ENCODE measurements at regions not wholly inside any gene's neighbourhood (a gene's known extent, or its start where the extent isn't known, plus 50 kb on each side); places are given as distances from the start of the nearest gene placed in this dataset.

DNA sequence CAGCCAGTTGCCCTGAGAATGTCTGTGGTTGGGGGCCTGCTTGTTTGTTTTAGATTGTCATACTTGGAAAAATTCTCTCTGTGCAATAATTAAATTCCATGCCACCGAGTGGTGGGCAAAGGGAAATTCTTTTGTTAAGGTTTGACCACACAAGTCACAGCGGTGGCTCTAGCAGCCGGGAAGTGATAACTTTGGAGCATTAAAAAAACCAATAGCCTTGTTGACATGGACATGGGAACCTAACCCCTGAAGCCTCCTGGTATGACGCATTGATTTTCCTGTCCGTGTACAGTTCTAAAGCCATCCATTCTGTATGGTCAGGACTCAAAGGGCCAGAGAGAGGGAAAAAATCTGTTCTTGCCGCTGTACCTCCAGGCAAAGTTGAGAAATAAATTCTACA is 384.9 kb upstream of the ZNF507 start:
- Histone ChIP-seq H3K9me3 (no peaks in the 10 kb centered on the region), H3K36me3 (no peaks in the 10 kb centered on the region), H3K4me3 (no peak overlapping the region), H3K4me1 (peaks cover 0 to 30% (median 12%) of the 10 kb centered on the region in 3 donors), H3K27me3 (no peaks in the 10 kb centered on the region), H3K27ac (no peak overlapping the region)
- WGBS, 2 donors (ENCODE audit: low coverage in 1 of 2): 75 to 90% methylated on average over 6 of the region's 6 CpGs
- TF ChIP-seq POLR2AphosphoS5 (IDR thresholded peaks at IDR 0.05) (no peak), POLR2A (IDR thresholded peaks at IDR 0.05) (no peak)
- ATAC-seq: no peak

DNA sequence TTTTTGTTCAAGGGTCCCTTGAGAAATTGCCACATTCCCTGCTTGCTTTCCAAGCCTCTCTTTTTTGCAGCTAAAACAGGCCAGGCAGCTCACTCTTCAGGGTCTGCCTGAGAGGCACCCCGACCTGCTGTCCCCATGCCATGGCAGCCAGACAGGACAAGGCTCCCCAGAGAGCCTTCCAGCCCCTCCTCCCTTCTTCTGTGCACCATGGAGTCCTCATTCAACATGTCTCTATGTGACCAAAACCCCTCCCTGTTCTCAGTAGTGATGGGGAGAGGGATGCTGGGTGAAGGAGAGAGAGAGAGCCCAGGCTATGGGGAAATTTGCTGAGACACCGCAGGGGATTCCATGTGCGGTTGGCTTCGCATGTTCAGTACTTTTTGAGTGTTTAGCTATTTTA is 384.2 kb upstream of the ZNF507 start:
- H3K27ac ChIP-seq: no peak overlapping the region
- H3K36me3 ChIP-seq: no peaks in the 10 kb centered on the region
- no peaks in the 10 kb centered on the region for H3K27me3 ChIP-seq
- H3K4me3 ChIP-seq: no peak overlapping the region
- peaks cover 0 to 30% (median 12%) of the 10 kb centered on the region in 3 donors for H3K4me1 ChIP-seq
- ATAC-seq: no peak
- WGBS, 2 donors (ENCODE audit: low coverage in 1 of 2): 44 to 56% methylated on average over 3 of the region's 4 CpGs
- TF ChIP-seq POLR2A (IDR thresholded peaks at IDR 0.05): no peak
- TF ChIP-seq, protein P1, sequence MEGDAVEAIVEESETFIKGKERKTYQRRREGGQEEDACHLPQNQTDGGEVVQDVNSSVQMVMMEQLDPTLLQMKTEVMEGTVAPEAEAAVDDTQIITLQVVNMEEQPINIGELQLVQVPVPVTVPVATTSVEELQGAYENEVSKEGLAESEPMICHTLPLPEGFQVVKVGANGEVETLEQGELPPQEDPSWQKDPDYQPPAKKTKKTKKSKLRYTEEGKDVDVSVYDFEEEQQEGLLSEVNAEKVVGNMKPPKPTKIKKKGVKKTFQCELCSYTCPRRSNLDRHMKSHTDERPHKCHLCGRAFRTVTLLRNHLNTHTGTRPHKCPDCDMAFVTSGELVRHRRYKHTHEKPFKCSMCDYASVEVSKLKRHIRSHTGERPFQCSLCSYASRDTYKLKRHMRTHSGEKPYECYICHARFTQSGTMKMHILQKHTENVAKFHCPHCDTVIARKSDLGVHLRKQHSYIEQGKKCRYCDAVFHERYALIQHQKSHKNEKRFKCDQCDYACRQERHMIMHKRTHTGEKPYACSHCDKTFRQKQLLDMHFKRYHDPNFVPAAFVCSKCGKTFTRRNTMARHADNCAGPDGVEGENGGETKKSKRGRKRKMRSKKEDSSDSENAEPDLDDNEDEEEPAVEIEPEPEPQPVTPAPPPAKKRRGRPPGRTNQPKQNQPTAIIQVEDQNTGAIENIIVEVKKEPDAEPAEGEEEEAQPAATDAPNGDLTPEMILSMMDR (IDR thresholded peaks at IDR 0.05): no peak
- no peak for TF ChIP-seq POLR2AphosphoS5 (IDR thresholded peaks at IDR 0.05)
- no peak for TF ChIP-seq EP300 (IDR thresholded peaks at IDR 0.05)
- H3K9me3 ChIP-seq: no peaks in the 10 kb centered on the region

GRCh38 chr19:31961667-31962066 is 383.7 kb upstream of the ZNF507 start:
- Histone ChIP-seq H3K4me1 (peaks cover 0 to 30% (median 12%) of the 10 kb centered on the region in 3 donors), H3K36me3 (no peaks in the 10 kb centered on the region), H3K27me3 (no peaks in the 10 kb centered on the region), H3K4me3 (no peak overlapping the region), H3K9me3 (no peaks in the 10 kb centered on the region), H3K27ac (no peak overlapping the region)
- no peak for TF ChIP-seq EP300 (IDR thresholded peaks at IDR 0.05)
- no peak for TF ChIP-seq POLR2A (IDR thresholded peaks at IDR 0.05)
- no peak for ATAC-seq
- 7 to 11% methylated on average over 3 of the region's 3 CpGs for WGBS, 2 donors (ENCODE audit: low coverage in 1 of 2)

GRCh38 chr19:31962561-31962996 is 382.8 kb upstream of the ZNF507 start:
- peak overlapping the region in 1 of 4 donors; percentile 11 for H3K27ac ChIP-seq
- ATAC-seq: no peak
- H3K4me1 ChIP-seq: peaks cover 0 to 30% (median 12%) of the 10 kb centered on the region in 3 donors
- no peaks in the 10 kb centered on the region for H3K36me3 ChIP-seq
- TF ChIP-seq POLR2A (IDR thresholded peaks at IDR 0.05) (no peak), EP300 (IDR thresholded peaks at IDR 0.05) (no peak), POLR2AphosphoS5 (IDR thresholded peaks at IDR 0.05) (no peak)
- TF ChIP-seq, protein P1 (IDR thresholded peaks at IDR 0.05): no peak
- H3K9me3 ChIP-seq: no peaks in the 10 kb centered on the region
- WGBS, 2 donors (ENCODE audit: low coverage in 1 of 2): 0 to 9% methylated on average over 5 of the region's 5 CpGs
- H3K27me3 ChIP-seq: no peaks in the 10 kb centered on the region
- H3K4me3 ChIP-seq: no peak overlapping the region

DNA sequence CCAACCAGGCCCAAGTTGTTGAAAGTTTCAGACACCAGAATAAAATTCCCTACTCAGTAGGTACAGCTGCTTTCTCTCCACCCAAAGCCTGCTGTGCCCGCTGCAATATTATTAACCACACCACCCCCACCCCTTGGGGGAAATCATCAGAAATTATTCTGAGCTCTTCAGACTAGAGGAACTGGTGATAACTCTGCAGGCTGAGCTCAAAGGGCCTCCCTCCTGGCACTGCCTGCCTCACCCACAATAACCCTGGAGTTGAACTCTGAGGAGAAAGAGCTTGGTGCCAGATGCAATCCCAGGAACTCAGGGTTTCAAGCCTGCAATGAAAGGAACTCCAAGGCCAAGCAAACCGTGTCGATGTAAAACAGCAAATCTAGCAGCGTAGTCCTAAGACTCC is 381.7 kb upstream of the ZNF507 start:
- 69 to 90% methylated on average over 2 of the region's 4 CpGs for WGBS, 2 donors (ENCODE audit: low coverage in 1 of 2)
- no peaks in the 10 kb centered on the region for H3K9me3 ChIP-seq
- no peak overlapping the region for H3K4me3 ChIP-seq
- H3K4me1 ChIP-seq: peaks cover 0 to 38% (median 12%) of the 10 kb centered on the region in 3 donors
- no peaks in the 10 kb centered on the region for H3K27me3 ChIP-seq
- no peaks in the 10 kb centered on the region for H3K36me3 ChIP-seq
- ATAC-seq: no peak
- no peak overlapping the region for H3K27ac ChIP-seq
- TF ChIP-seq, protein P1 (IDR thresholded peaks at IDR 0.05): no peak
- TF ChIP-seq POLR2A (IDR thresholded peaks at IDR 0.05) (no peak), POLR2AphosphoS5 (IDR thresholded peaks at IDR 0.05) (no peak), EP300 (IDR thresholded peaks at IDR 0.05) (no peak)

DNA sequence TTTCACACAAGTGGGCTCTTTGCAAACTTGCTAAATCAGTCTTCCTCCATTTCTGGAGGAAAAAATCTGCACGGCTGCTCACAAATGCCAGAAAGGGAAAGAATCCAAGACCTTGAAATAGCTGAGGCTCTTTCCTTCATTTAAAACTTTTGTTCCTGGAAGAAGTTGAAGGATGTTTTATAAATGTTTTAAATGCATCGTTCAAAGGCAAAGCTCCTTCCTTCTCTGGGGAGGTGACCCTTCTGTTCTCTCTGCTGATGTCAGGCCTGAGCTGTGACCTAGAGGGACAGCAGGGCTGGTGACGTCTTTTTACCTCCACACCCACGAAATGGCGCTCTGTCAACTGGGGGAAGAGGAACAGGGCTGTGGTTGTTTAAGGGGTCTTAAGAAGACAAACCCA is 376.4 kb upstream of the ZNF507 start:
- no peak for ATAC-seq
- WGBS, 2 donors (ENCODE audit: low coverage in 1 of 2): 17 to 28% methylated on average over 3 of the region's 5 CpGs
- Histone ChIP-seq H3K27ac (peak overlapping the region in 1 of 4 donors; percentile 19), H3K4me3 (no peak overlapping the region), H3K27me3 (no peaks in the 10 kb centered on the region), H3K9me3 (no peaks in the 10 kb centered on the region), H3K4me1 (peaks cover 0 to 21% (median 0%) of the 10 kb centered on the region in 3 donors), H3K36me3 (no peaks in the 10 kb centered on the region)
- TF ChIP-seq POLR2A (IDR thresholded peaks at IDR 0.05): no peak
- no peak for TF ChIP-seq POLR2AphosphoS5 (IDR thresholded peaks at IDR 0.05)
- no peak for TF ChIP-seq EP300 (IDR thresholded peaks at IDR 0.05)
- TF ChIP-seq, protein P1 (IDR thresholded peaks at IDR 0.05): no peak

All from gastroesophageal sphincter (tissue), 4 donors.